Body of pancreas (tissue), 4 donors: ENCODE measurements at regions not wholly inside any gene's neighbourhood (a gene's known extent, or its start where the extent isn't known, plus 50 kb on each side); places are given as distances from the start of the nearest gene placed in this dataset.
A peak's percentile ranks its signal among the peaks of the same experiment; 100 is the strongest.

ENCODE experiments used
- ATAC-seq: fragments of 150-250 bp; one replicate; pipeline ENCODE4 v1.9.1; 2016
- DNase-seq, 4 donors: peaks; one replicate each; pipeline ENCODE4 v3.0.0-alpha.2; 2019
- H3K27ac ChIP-seq, 4 donors: fragments of 200-600 bp; sonication (generic); 1 replicate in 3 of 4; 2 replicates in 1 of 4; pipeline versions ENCODE4 v1.5.1 to v1.6.1; 2016 to 2019; ENCODE audit warnings: mild to moderate bottlenecking in 1 of 4, mixed read lengths in 1 of 4, moderate library complexity in 1 of 4
- H3K27me3 ChIP-seq, 2 donors: fragments of 200-600 bp; sonication (generic); one replicate each; pipeline ENCODE4 v1.6.0; 2016; ENCODE audit warnings: mild to moderate bottlenecking in 1 of 2
- H3K36me3 ChIP-seq, 2 donors: fragments of 200-600 bp; sonication (generic); replicated peaks in 1 of 2; 2 replicates each; pipeline ENCODE4 v1.5.1; 2016; ENCODE audit warnings: low read depth in 2 of 2; ENCODE audit not compliant: insufficient read depth in 1 of 2
- H3K4me1 ChIP-seq: fragments of 200-600 bp; sonication (generic); one replicate; pipeline ENCODE4 v1.6.0; 2016
- H3K4me3 ChIP-seq, 2 donors: fragments of 200-600 bp; sonication (generic); 1 replicate in 1 of 2; 2 replicates in 1 of 2; pipeline ENCODE4 v1.5.1; 2016 to 2019
- H3K9me3 ChIP-seq, 3 donors: fragments of 200-600 bp; sonication (generic); 1 replicate in 2 of 3; 2 replicates in 1 of 3; pipeline ENCODE4 v1.5.1; 2016
- POLR2A ChIP-seq, 3 donors: fragments of 450-650 bp; IDR thresholded peaks; one replicate each; pipeline ENCODE4 v1.6.1; 2016; ENCODE audit warnings: antibody characterized with exemption in 3 of 3, mild to moderate bottlenecking in 2 of 3
- WGBS, 2 donors: methylation state at CpG; one replicate each; pipeline ENCODE4 v1.1.5; 2017; 5-methylcytosine and 5-hydroxymethylcytosine counted together
- intact Hi-C: fragments of 100-400 bp; cut with DNase I; formaldehyde crosslinking; loops from one replicate; pipeline ENCODE4 v1.15.1; 2023
- TF ChIP-seq, protein P1 (sequence below), 7 experiments: fragments of 450-650 bp in 4 of 7; fragments of 200-600 bp in 3 of 7; sonication (generic) in 3 of 7; IDR thresholded peaks; one replicate each; pipeline ENCODE4 v1.5.1; 2016 to 2019; ENCODE audit warnings: antibody characterized with exemption in 7 of 7

DNA sequence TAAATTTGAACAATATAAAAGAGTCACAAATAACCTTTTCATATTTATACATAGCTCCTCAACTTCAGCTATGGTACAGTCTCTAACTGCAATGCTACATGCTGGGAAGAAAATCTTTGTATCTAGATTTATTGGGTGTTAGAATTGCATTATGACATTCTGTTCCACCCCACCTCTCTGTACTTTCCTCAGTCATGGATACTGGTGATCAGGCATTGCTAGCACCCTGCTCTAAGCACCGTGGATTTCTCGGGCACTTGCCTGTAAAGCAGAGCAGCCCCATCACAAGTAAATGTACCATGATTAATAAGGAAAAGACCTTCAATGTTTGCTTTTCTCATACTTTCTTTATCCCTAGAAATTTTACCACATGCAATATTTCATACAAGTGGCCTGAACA is 1028.9 kb upstream of the INTU start:
- no peak for ATAC-seq
- intact Hi-C loops = no loop called here
- no peaks in the 10 kb centered on the region for H3K9me3 ChIP-seq
- TF ChIP-seq, protein P1, sequence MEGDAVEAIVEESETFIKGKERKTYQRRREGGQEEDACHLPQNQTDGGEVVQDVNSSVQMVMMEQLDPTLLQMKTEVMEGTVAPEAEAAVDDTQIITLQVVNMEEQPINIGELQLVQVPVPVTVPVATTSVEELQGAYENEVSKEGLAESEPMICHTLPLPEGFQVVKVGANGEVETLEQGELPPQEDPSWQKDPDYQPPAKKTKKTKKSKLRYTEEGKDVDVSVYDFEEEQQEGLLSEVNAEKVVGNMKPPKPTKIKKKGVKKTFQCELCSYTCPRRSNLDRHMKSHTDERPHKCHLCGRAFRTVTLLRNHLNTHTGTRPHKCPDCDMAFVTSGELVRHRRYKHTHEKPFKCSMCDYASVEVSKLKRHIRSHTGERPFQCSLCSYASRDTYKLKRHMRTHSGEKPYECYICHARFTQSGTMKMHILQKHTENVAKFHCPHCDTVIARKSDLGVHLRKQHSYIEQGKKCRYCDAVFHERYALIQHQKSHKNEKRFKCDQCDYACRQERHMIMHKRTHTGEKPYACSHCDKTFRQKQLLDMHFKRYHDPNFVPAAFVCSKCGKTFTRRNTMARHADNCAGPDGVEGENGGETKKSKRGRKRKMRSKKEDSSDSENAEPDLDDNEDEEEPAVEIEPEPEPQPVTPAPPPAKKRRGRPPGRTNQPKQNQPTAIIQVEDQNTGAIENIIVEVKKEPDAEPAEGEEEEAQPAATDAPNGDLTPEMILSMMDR (IDR thresholded peaks at IDR 0.05) = no peak
- no peak for TF ChIP-seq POLR2A (IDR thresholded peaks at IDR 0.05)
- WGBS, 2 donors = 39 to 49% methylated on average over 2 of the region's 2 CpGs
- H3K27ac ChIP-seq = no peak overlapping the region
- H3K4me1 ChIP-seq = no peaks in the 10 kb centered on the region
- H3K36me3 ChIP-seq = no peaks in the 10 kb centered on the region
- H3K27me3 ChIP-seq = no peaks in the 10 kb centered on the region
- DNase-seq = no peak
- H3K4me3 ChIP-seq = no peak overlapping the region

DNA sequence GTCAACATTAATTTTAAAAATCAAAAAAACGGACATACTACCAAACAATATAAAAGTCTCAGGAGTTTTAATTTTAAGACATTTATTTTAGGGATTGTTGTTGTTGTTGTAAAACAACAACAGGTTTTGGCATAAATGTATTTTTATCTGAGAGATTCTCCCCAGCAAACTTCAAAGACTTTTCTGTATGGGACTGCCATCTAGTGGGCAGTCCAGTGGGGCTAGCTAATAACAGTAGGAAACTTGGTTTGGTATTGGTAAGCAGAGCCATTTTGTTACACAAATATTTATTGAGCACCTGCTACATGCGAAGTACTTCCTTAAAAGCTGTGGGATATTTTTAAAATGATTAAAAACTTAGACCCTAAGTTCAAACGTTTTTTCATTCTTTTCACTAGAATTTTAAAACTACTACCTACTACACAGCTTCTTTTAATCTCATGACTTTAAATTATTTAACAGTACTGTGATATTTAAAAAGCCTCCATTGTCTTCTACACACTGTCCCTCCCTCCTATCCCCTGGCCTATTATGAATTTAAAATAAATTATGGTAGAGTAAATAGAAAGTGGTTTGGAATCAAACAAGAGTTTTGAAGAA is 1028.4 kb upstream of the INTU start:
- no peaks in the 10 kb centered on the region for H3K4me1 ChIP-seq
- no peaks in the 10 kb centered on the region for H3K36me3 ChIP-seq
- no peak overlapping the region for H3K27ac ChIP-seq
- H3K9me3 ChIP-seq = no peaks in the 10 kb centered on the region
- WGBS, 2 donors = 15 to 19% methylated on average over 3 of the region's 3 CpGs
- intact Hi-C loops = no loop called here
- TF ChIP-seq POLR2A (IDR thresholded peaks at IDR 0.05) = no peak
- TF ChIP-seq, protein P1 (IDR thresholded peaks at IDR 0.05) = peak in 5 of 7 experiments; percentile 23 to 43 (median 34)
- no peaks in the 10 kb centered on the region for H3K27me3 ChIP-seq
- ATAC-seq (no peak), DNase-seq (no peak)
- H3K4me3 ChIP-seq = no peak overlapping the region

DNA sequence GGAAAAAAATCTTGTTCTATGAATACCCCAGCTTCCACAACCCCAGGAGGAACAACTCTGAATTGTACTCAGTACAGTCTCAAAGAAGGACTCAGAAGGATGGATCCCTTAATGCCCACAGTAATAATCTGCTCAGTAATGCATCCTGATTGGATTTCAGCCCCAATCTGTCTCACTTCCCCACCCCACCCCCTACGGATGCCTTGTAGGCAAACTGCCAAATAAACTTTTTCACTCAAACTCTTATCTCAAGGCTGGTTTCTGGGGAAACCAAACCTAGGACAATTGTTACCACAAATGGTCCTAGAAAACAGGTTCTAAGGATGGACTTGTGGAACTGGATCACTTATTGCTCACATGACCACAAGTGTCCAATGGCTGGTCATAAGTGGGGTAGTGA is 1021.8 kb upstream of the INTU start:
- 28 to 33% methylated on average over 1 of the region's 1 CpG for whole genome bisulfite sequencing, 2 donors
- Histone ChIP-seq H3K4me1 (no peaks in the 10 kb centered on the region), H3K36me3 (no peaks in the 10 kb centered on the region), H3K27me3 (no peaks in the 10 kb centered on the region), H3K27ac (no peak overlapping the region), H3K9me3 (no peaks in the 10 kb centered on the region), H3K4me3 (no peak overlapping the region)
- no peak for TF ChIP-seq POLR2A (IDR thresholded peaks at IDR 0.05)
- TF ChIP-seq, protein P1 (IDR thresholded peaks at IDR 0.05) = no peak
- intact Hi-C loops = no loop called here
- no peak for DNase-seq
- ATAC-seq = no peak

DNA sequence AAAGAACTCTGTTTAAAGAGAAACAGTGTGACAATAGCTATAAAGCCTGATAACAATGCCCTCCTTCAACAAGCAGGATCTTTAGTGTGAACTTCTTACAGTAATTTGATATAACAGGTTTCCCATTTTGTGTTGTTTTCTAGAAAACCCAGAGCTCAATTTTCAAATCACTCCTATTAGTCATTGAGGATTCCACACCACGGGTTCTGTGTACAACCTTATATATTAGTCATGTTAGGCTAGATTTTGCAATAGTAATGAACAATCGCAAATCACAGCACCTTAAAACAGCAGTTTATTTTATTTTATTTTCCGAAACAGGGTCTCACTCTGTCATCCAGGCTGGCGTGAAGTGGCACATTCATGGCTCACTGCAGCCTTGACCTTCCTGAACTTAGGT is 1020.9 kb upstream of the INTU start:
- TF ChIP-seq, protein P1 (IDR thresholded peaks at IDR 0.05) = no peak
- no peak for TF ChIP-seq POLR2A (IDR thresholded peaks at IDR 0.05)

DNA sequence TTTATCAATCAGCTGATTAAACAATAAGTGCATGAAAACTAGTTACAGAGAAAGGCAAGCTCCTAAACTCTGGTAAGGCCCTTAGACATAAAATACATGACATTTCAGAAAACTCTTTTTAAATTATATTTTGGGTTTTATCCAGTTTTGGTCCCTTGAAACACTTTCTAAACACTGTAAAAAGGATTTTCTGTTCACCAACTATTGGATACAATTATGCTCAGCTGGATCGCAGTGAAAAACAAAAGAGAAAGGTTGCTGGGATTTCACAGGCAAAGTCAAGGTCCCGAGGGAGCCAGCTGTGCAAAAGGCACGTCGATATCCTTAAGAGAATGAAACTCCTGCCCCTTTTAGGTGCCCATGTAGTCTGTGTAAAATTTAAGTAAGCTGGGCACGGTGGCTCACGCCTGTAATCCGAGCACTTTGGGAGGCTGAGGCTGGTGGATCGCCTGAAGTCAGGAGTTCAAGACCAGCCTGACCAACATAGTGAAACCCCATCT is 1018.4 kb upstream of the INTU start:
- H3K9me3 ChIP-seq = no peaks in the 10 kb centered on the region
- intact Hi-C loops = no loop called here
- H3K4me1 ChIP-seq = no peaks in the 10 kb centered on the region
- no peaks in the 10 kb centered on the region for H3K27me3 ChIP-seq
- H3K4me3 ChIP-seq = no peak overlapping the region
- no peak overlapping the region for H3K27ac ChIP-seq
- WGBS, 2 donors = 59 to 77% methylated on average over 8 of the region's 8 CpGs
- DNase-seq (no peak), ATAC-seq (no peak)
- TF ChIP-seq, protein P1 (IDR thresholded peaks at IDR 0.05) = no peak
- TF ChIP-seq POLR2A (IDR thresholded peaks at IDR 0.05) = no peak
- H3K36me3 ChIP-seq = no peaks in the 10 kb centered on the region

More for the DNA sequence above, 1020.9 kb upstream of the INTU start:
- no peak overlapping the region for H3K27ac ChIP-seq
- DNase-seq (no peak), ATAC-seq (no peak)
- intact Hi-C loops = no loop called here
- H3K27me3 ChIP-seq = no peaks in the 10 kb centered on the region
- no peaks in the 10 kb centered on the region for H3K36me3 ChIP-seq
- 41 to 50% methylated on average over 3 to 4 of the region's 4 CpGs for WGBS, 2 donors
- H3K4me1 ChIP-seq = no peaks in the 10 kb centered on the region
- no peak overlapping the region for H3K4me3 ChIP-seq
- no peaks in the 10 kb centered on the region for H3K9me3 ChIP-seq
